GM12878 (cell line): ENCODE measurements at regions not wholly inside any gene's neighbourhood (a gene's known extent, or its start where the extent isn't known, plus 50 kb on each side); places are given as distances from the start of the nearest gene placed in this dataset.
"Not testable (repeated sequence)": the region's sequence is repeated elsewhere in the genome, so short reads cannot be mapped to it uniquely, and the experiment has no call there.

Experiments
- ATAC-seq: fragments of 200-7000 bp; cut with Tn5 transposase; 3 replicates; pipeline ENCODE4 v1.9.1; 2020; ENCODE audit warnings: mild to moderate bottlenecking, moderate library complexity
- BruUV-seq: library from RNA; stranded (reverse); fragments of 400-500 nt; replicated peaks from 2 replicates; lab custom pipeline; 2021; lab: Mats Ljungman, UMichigan
- CTCF ChIA-PET: fragments of 300-600 bp; sonication (Branson Sonifier 250); formaldehyde crosslinking; extraction: SDS; loops from one replicate; lab custom pipeline; 2021; ENCODE audit warnings: inconsistent platforms; lab: Yijun Ruan, JAX
- POLR2A ChIA-PET: fragments of 350-600 bp; formaldehyde crosslinking; extraction: SDS; loops from one replicate; lab custom pipeline; 2021; ENCODE audit warnings: inconsistent platforms; lab: Charles Lee
- RAD21 ChIA-PET: fragments of 300-600 bp; sonication (Branson Sonifier 250); formaldehyde crosslinking; loops from one replicate; lab custom pipeline; 2023; ENCODE audit warnings: antibody characterized with exemption; ENCODE audit not compliant: unreplicated experiment; lab: Charles Lee
- SMC1A ChIA-PET: fragments of 300-600 bp; sonication (Branson Sonifier 250); formaldehyde crosslinking; loops from one replicate; lab custom pipeline; 2023; ENCODE audit not compliant: unreplicated experiment, uncharacterized antibody; lab: Charles Lee
- DNase-seq: peaks from one replicate; pipeline ENCODE4 v3.0.0-alpha.2; 2011; ENCODE audit warnings: low read depth, low spot score
- FAIRE-seq: peaks from 3 replicates; lab custom pipeline; 2011; peaks lifted over from hg19 to GRCh38; lab: Jason Lieb, UNC
- H2AFZ ChIP-seq: 2 replicates; pipeline ENCODE4 v1.6.0; 2011; ENCODE audit warnings: low read depth, low read length, control low read depth; ENCODE audit not compliant: control insufficient read depth
- H3K27ac ChIP-seq: 2 replicates; pipeline ENCODE4 v1.5.1; 2011; ENCODE audit warnings: control low read depth; ENCODE audit not compliant: control insufficient read depth, insufficient read depth
- H3K27me3 ChIP-seq, 2 experiments: replicated peaks in 1 of 2; 2 replicates each; pipeline versions ENCODE4 v1.6.0 to v1.6.1; 2011; ENCODE audit warnings: low read length in 1 of 2; ENCODE audit not compliant: control insufficient read depth in 2 of 2, insufficient read depth in 2 of 2
- H3K36me3 ChIP-seq, 2 experiments: 2 replicates each; pipeline ENCODE4 v1.5.1; 2011; ENCODE audit warnings: low read length in 1 of 2; ENCODE audit not compliant: control insufficient read depth in 2 of 2, insufficient read depth in 2 of 2
- H3K4me1 ChIP-seq: 2 replicates; pipeline ENCODE4 v1.6.1; 2011; ENCODE audit warnings: mild to moderate bottlenecking, low read length, moderate library complexity, mixed read lengths; ENCODE audit not compliant: control insufficient read depth, insufficient read depth
- H3K4me2 ChIP-seq: 2 replicates; pipeline ENCODE4 v1.6.0; 2011; ENCODE audit warnings: control low read depth; ENCODE audit not compliant: control insufficient read depth, insufficient read depth
- H3K4me3 ChIP-seq: fragments of 200-600 bp; sonication (generic); 2 replicates; pipeline ENCODE4 v1.5.1; 2016
- H3K79me2 ChIP-seq: 2 replicates; pipeline ENCODE4 v1.6.0; 2011; ENCODE audit warnings: low read length; ENCODE audit not compliant: control insufficient read depth, insufficient read depth
- H3K9ac ChIP-seq: 2 replicates; pipeline ENCODE4 v1.8.0; 2011; ENCODE audit warnings: low read length, control low read depth, mixed read lengths; ENCODE audit not compliant: control insufficient read depth, insufficient read depth
- H3K9me3 ChIP-seq: replicated peaks from 3 replicates; pipeline ENCODE4 v1.5.1; 2011; ENCODE audit warnings: mild to moderate bottlenecking, low read length; ENCODE audit not compliant: control insufficient read depth, insufficient read depth
- H4K20me1 ChIP-seq: 2 replicates; pipeline ENCODE4 v1.6.0; 2011; ENCODE audit not compliant: control insufficient read depth, insufficient read depth
- CHD2 ChIP-seq: IDR thresholded peaks from 2 replicates; pipeline ENCODE4 v1.6.1; 2011; ENCODE audit warnings: low read depth, low read length, improper control_type of control experiment, borderline replicate concordance
- EP300 ChIP-seq, 2 experiments: fragments of 150-350 bp in 1 of 2; IDR thresholded peaks; 2 replicates each; pipeline ENCODE4 v1.6.1; 2011 to 2012; ENCODE audit warnings: low read depth in 2 of 2, low read length in 2 of 2, borderline replicate concordance in 1 of 2, improper control_type of control experiment in 1 of 2, inconsistent platforms in 1 of 2; ENCODE audit not compliant: control insufficient read depth in 1 of 2
- FOS ChIP-seq: IDR thresholded peaks from 3 replicates; pipeline ENCODE4 v1.6.1; 2011; ENCODE audit warnings: borderline replicate concordance; ENCODE audit not compliant: insufficient read length; ENCODE audit errors: extremely low read depth
- MXI1 ChIP-seq: fragments of 150-350 bp; IDR thresholded peaks from 2 replicates; pipeline ENCODE4 v1.6.1; 2011; ENCODE audit warnings: low read depth, mild to moderate bottlenecking, inconsistent platforms, low read length, improper control_type of control experiment
- MYB ChIP-seq: fragments of 150-350 bp; IDR thresholded peaks from 2 replicates; pipeline ENCODE4 v1.6.1; 2014; ENCODE audit warnings: mild to moderate bottlenecking, low read depth, low read length, borderline replicate concordance
- PAX5 ChIP-seq: IDR thresholded peaks from 2 replicates; pipeline ENCODE4 v1.6.1; 2011; ENCODE audit warnings: low read depth, low read length, borderline replicate concordance
- POU2F2 ChIP-seq: IDR thresholded peaks from 3 replicates; pipeline ENCODE4 v1.6.1; 2011; ENCODE audit warnings: low read depth, mild to moderate bottlenecking, low read length, borderline replicate concordance
- RCOR1 ChIP-seq: conservative IDR thresholded peaks from 2 replicates; pipeline ENCODE4 v1.6.1; 2012; ENCODE audit warnings: low read depth, low read length, improper control_type of control experiment
- REST ChIP-seq: IDR thresholded peaks from 2 replicates; pipeline ENCODE4 v1.6.1; 2012; ENCODE audit warnings: mild to moderate bottlenecking, low read depth, low read length
- SP1 ChIP-seq: IDR thresholded peaks from one replicate; pipeline ENCODE4 v1.6.1; 2011; ENCODE audit warnings: low read depth, low read length
- SREBF1 ChIP-seq: IDR thresholded peaks from 2 replicates; pipeline ENCODE4 v1.6.1; 2012; ENCODE audit warnings: mild to moderate bottlenecking, low read length
- ZNF24 ChIP-seq: fragments of 450-650 bp; IDR thresholded peaks from 2 replicates; pipeline ENCODE4 v1.6.1; 2017; ENCODE audit warnings: antibody characterized with exemption, mild to moderate bottlenecking
- WGBS: methylation state at CpG from one replicate; pipeline ENCODE4 v1.1.6; 2016; ENCODE audit warnings: low lambda C conversion rate; ENCODE audit not compliant: insufficient replicate concordance, insufficient coverage; ENCODE audit errors: missing lambda C conversion rate; 5-methylcytosine and 5-hydroxymethylcytosine counted together
- in situ Hi-C: fragments of 300-500 bp; cut with MboI; formaldehyde crosslinking; loops from 9 replicates; pipeline ENCODE4 v1.14.3; 2018; ENCODE audit warnings: mixed read lengths
- intact Hi-C: fragments of 100-400 bp; cut with micrococcal nuclease; formaldehyde crosslinking; loops from one replicate; pipeline ENCODE4 v1.14.2; 2022; ENCODE audit not compliant: unreplicated experiment
- TF ChIP-seq, protein P1 (sequence below): IDR thresholded peaks from 2 replicates; pipeline ENCODE4 v1.6.1; 2011; ENCODE audit warnings: borderline replicate concordance, low read depth, mild to moderate bottlenecking, moderate library complexity, low read length; ENCODE audit not compliant: insufficient read depth, poor library complexity, severe bottlenecking

- H3K27ac ChIP-seq, H2AFZ ChIP-seq, H3K4me1 ChIP-seq, CTCF ChIA-PET, H4K20me1 ChIP-seq, H3K36me3 ChIP-seq, H3K9me3 ChIP-seq, intact Hi-C loops, ATAC-seq, in situ Hi-C loops, SMC1A ChIA-PET, POLR2A ChIA-PET, H3K79me2 ChIP-seq, H3K27me3 ChIP-seq, H3K4me2 ChIP-seq, FAIRE-seq, H3K4me3 ChIP-seq, DNase-seq, BruUV-seq, H3K9ac ChIP-seq, RAD21 ChIA-PET: not testable (repeated sequence)
- 86% methylated on average over 6 of the region's 6 CpGs for whole genome bisulfite sequencing
Observed at GRCh38 chr4:173099447-173099846, 69.2 kb upstream of the GALNT7 start.

GRCh38 chr4:173111031-173111430 lies 57.6 kb upstream of the GALNT7 start:
- in situ Hi-C loops = no loop called here
- Histone ChIP-seq H3K4me3 (no peak overlapping the region), H3K4me1 (no peaks in the 10 kb centered on the region), H4K20me1 (no peaks in the 10 kb centered on the region), H3K27ac (no peak overlapping the region), H3K27me3 (no peaks in the 10 kb centered on the region), H3K79me2 (no peaks in the 10 kb centered on the region), H2AFZ (no peak overlapping the region), H3K9ac (no peak overlapping the region), H3K9me3 (no peaks in the 10 kb centered on the region), H3K4me2 (no peak overlapping the region), H3K36me3 (no peaks in the 10 kb centered on the region)
- ChIA-PET RAD21 (no interaction called here), SMC1A (interaction anchor here (1.6 kb wide), 1 partner anchor 60 kb away, joined by 4 read pairs; no protein-coding TSS in a partner anchor), POLR2A (interaction anchor here (0.5 kb wide), 1 partner anchor 26 kb away, joined by 4 read pairs; no protein-coding TSS in a partner anchor), CTCF (interaction anchor here (0.7 to 1.5 kb wide), 2 partner anchors 72 to 97 kb away, joined by 3 to 5 read pairs; no protein-coding TSS in a partner anchor)
- no peak for DNase-seq
- no peak for ATAC-seq
- FAIRE-seq = no peak
- no TSS peak for BruUV-seq
- intact Hi-C loops = no loop called here
- no peak for TF ChIP-seq MXI1
- TF ChIP-seq SREBF1 = no peak
- TF ChIP-seq REST = no peak
- no peak for TF ChIP-seq EP300 (IDR thresholded peaks at IDR 0.05; ENCODE audit: borderline replicate concordance in 1 of 2, control insufficient read depth in 1 of 2, low read depth in 2 of 2, low read length in 2 of 2)
- TF ChIP-seq, protein P1, sequence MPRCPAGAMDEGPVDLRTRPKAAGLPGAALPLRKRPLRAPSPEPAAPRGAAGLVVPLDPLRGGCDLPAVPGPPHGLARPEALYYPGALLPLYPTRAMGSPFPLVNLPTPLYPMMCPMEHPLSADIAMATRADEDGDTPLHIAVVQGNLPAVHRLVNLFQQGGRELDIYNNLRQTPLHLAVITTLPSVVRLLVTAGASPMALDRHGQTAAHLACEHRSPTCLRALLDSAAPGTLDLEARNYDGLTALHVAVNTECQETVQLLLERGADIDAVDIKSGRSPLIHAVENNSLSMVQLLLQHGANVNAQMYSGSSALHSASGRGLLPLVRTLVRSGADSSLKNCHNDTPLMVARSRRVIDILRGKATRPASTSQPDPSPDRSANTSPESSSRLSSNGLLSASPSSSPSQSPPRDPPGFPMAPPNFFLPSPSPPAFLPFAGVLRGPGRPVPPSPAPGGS = no peak
- TF ChIP-seq MYB = no peak
- TF ChIP-seq CHD2 = no peak
- TF ChIP-seq PAX5 = no peak
- no peak for TF ChIP-seq POU2F2
- no peak for TF ChIP-seq SP1
- TF ChIP-seq FOS = no peak
- no peak for TF ChIP-seq RCOR1
- TF ChIP-seq ZNF24 = no peak
